ENCODE measurements at regions not wholly inside any gene's neighbourhood (a gene's known extent, or its start where the extent isn't known, plus 50 kb on each side); places are given as distances from the start of the nearest gene placed in this dataset.

GRCh38 chr4:72895408-72895807 is 174.1 kb downstream of the COX18 start:
- 85% methylated on average over 5 of the region's 5 CpGs for WGBS (ENCODE audit: insufficient coverage)
- ATAC-seq = no peak
- H3K27ac ChIP-seq (ENCODE audit: low read length) = no peak overlapping the region
- no peaks in the 10 kb centered on the region for H3K9me3 ChIP-seq (ENCODE audit: control insufficient read depth, insufficient read depth, low read length)
- no peaks in the 10 kb centered on the region for H3K4me1 ChIP-seq (ENCODE audit: control insufficient read depth, insufficient read depth, low read length)
- Mint-ChIP-seq H3K27ac (no peak overlapping the region), H3K4me1 (no peaks in the 10 kb centered on the region), H3K27me3 (ENCODE audit: low read depth in 2 of 2) (no peaks in the 10 kb centered on the region), H3K9me3 (peaks cover 2 to 5% of the 10 kb centered on the region in 2 donors), H3K36me3 (no peaks in the 10 kb centered on the region), H3K4me3 (no peak overlapping the region)
- no peaks in the 10 kb centered on the region for H3K27me3 ChIP-seq (ENCODE audit: control insufficient read depth, insufficient read depth, low read length)
- intact Hi-C loops (cut with micrococcal nuclease) = no loop called here
- H3K36me3 ChIP-seq (ENCODE audit: control insufficient read depth, insufficient read depth, low read length) = no peaks in the 10 kb centered on the region
- TF ChIP-seq, protein P1, sequence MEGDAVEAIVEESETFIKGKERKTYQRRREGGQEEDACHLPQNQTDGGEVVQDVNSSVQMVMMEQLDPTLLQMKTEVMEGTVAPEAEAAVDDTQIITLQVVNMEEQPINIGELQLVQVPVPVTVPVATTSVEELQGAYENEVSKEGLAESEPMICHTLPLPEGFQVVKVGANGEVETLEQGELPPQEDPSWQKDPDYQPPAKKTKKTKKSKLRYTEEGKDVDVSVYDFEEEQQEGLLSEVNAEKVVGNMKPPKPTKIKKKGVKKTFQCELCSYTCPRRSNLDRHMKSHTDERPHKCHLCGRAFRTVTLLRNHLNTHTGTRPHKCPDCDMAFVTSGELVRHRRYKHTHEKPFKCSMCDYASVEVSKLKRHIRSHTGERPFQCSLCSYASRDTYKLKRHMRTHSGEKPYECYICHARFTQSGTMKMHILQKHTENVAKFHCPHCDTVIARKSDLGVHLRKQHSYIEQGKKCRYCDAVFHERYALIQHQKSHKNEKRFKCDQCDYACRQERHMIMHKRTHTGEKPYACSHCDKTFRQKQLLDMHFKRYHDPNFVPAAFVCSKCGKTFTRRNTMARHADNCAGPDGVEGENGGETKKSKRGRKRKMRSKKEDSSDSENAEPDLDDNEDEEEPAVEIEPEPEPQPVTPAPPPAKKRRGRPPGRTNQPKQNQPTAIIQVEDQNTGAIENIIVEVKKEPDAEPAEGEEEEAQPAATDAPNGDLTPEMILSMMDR (IDR thresholded peaks at IDR 0.05) = no peak
- no peak for DNase-seq
- no peak overlapping the region for H3K4me3 ChIP-seq (ENCODE audit: low read length)

GRCh38 chr4:72893354-72894066 is 176.0 kb downstream of the COX18 start:
- no peaks in the 10 kb centered on the region for H3K27me3 ChIP-seq (ENCODE audit: control insufficient read depth, insufficient read depth, low read length)
- H3K27ac ChIP-seq (ENCODE audit: low read length) = no peak overlapping the region
- H3K4me3 ChIP-seq (ENCODE audit: low read length) = no peak overlapping the region
- Mint-ChIP-seq H3K9me3 (peaks cover 2 to 5% of the 10 kb centered on the region in 2 donors), H3K4me1 (no peaks in the 10 kb centered on the region), H3K4me3 (no peak overlapping the region), H3K36me3 (no peaks in the 10 kb centered on the region), H3K27me3 (ENCODE audit: low read depth in 2 of 2) (no peaks in the 10 kb centered on the region), H3K27ac (no peak overlapping the region)
- ATAC-seq (no peak), DNase-seq (no peak)
- no peaks in the 10 kb centered on the region for H3K4me1 ChIP-seq (ENCODE audit: control insufficient read depth, insufficient read depth, low read length)
- WGBS (ENCODE audit: insufficient coverage) = 64% methylated on average over 1 of the region's 2 CpGs
- no peaks in the 10 kb centered on the region for H3K9me3 ChIP-seq (ENCODE audit: control insufficient read depth, insufficient read depth, low read length)
- intact Hi-C loops (cut with micrococcal nuclease) = no loop called here
- TF ChIP-seq, protein P1 (IDR thresholded peaks at IDR 0.05) = no peak
- H3K36me3 ChIP-seq (ENCODE audit: control insufficient read depth, insufficient read depth, low read length) = no peaks in the 10 kb centered on the region

- H3K9me3 ChIP-seq (ENCODE audit: control insufficient read depth, insufficient read depth, low read length) = no peaks in the 10 kb centered on the region
- H3K27ac Mint-ChIP-seq = no peak overlapping the region
- H3K27ac ChIP-seq (ENCODE audit: low read length) = no peak overlapping the region
- intact Hi-C loops (cut with micrococcal nuclease) = no loop called here
- DNase-seq (no peak), ATAC-seq (no peak)
- WGBS (ENCODE audit: insufficient coverage) = no CpG with 5 or more reads among the region's 2 CpGs
- H3K4me1 ChIP-seq (ENCODE audit: control insufficient read depth, insufficient read depth, low read length) = no peaks in the 10 kb centered on the region
- H3K36me3 Mint-ChIP-seq = no peaks in the 10 kb centered on the region
- no peak overlapping the region for H3K4me3 Mint-ChIP-seq
- no peaks in the 10 kb centered on the region for H3K9me3 Mint-ChIP-seq
- no peaks in the 10 kb centered on the region for H3K4me1 Mint-ChIP-seq
- no peaks in the 10 kb centered on the region for H3K27me3 ChIP-seq (ENCODE audit: control insufficient read depth, insufficient read depth, low read length)
- TF ChIP-seq, protein P1 (IDR thresholded peaks at IDR 0.05) = no peak
- H3K36me3 ChIP-seq (ENCODE audit: control insufficient read depth, insufficient read depth, low read length) = no peaks in the 10 kb centered on the region
- H3K27me3 Mint-ChIP-seq (ENCODE audit: low read depth in 2 of 2) = no peaks in the 10 kb centered on the region
- H3K4me3 ChIP-seq (ENCODE audit: low read length) = no peak overlapping the region
Observed at GRCh38 chr4:72888331-72888730, 181.2 kb downstream of the COX18 start.

- Histone ChIP-seq H3K27ac (ENCODE audit: low read length) (no peak overlapping the region), H3K27me3 (ENCODE audit: control insufficient read depth, insufficient read depth, low read length) (no peaks in the 10 kb centered on the region), H3K4me3 (ENCODE audit: low read length) (no peak overlapping the region), H3K4me1 (ENCODE audit: control insufficient read depth, insufficient read depth, low read length) (no peaks in the 10 kb centered on the region), H3K36me3 (ENCODE audit: control insufficient read depth, insufficient read depth, low read length) (no peaks in the 10 kb centered on the region), H3K9me3 (ENCODE audit: control insufficient read depth, insufficient read depth, low read length) (no peaks in the 10 kb centered on the region)
- Mint-ChIP-seq H3K4me3 (no peak overlapping the region), H3K36me3 (no peaks in the 10 kb centered on the region), H3K27ac (no peak overlapping the region), H3K27me3 (ENCODE audit: low read depth in 2 of 2) (no peaks in the 10 kb centered on the region), H3K4me1 (no peaks in the 10 kb centered on the region), H3K9me3 (peaks cover 2 to 3% of the 10 kb centered on the region in 2 donors)
- DNase-seq = no peak
- TF ChIP-seq, protein P1 (IDR thresholded peaks at IDR 0.05) = no peak
- intact Hi-C loops (cut with micrococcal nuclease) = no loop called here
- no peak for ATAC-seq
- WGBS (ENCODE audit: insufficient coverage) = 67% methylated on average over 4 of the region's 4 CpGs
Observed at GRCh38 chr4:72887152-72887551, 182.4 kb downstream of the COX18 start.

All from natural killer cell (primary cell).